Cardiac fibroblast (primary cell): ENCODE measurements at regions not wholly inside any gene's neighbourhood (a gene's known extent, or its start where the extent isn't known, plus 50 kb on each side); places are given as distances from the start of the nearest gene placed in this dataset.

Experiments
- DNase-seq, 2 donors: peaks; one replicate each; pipeline versions ENCODE4 v3.0.0 to v3.0.0-alpha.2; 2010; ENCODE audit warnings: low read depth in 2 of 2
- H3K4me3 ChIP-seq, 2 donors: replicated peaks in 1 of 2; 1 replicate in 1 of 2; 2 replicates in 1 of 2; pipeline ENCODE4 v1.5.1; 2011; ENCODE audit warnings: low read depth in 2 of 2, low read length in 2 of 2, mild to moderate bottlenecking in 2 of 2, moderate library complexity in 1 of 2
- CTCF ChIP-seq: IDR thresholded peaks from one replicate; pipeline ENCODE4 v1.5.1; 2011; ENCODE audit warnings: low read depth, mild to moderate bottlenecking, low read length, inconsistent platforms

- TF ChIP-seq CTCF: no peak
- H3K4me3 ChIP-seq: no peak overlapping the region
- DNase-seq: no peak
Observed at GRCh38 chr4:43903456-43903855, 545.2 kb downstream of the KCTD8 start.

GRCh38 chr4:43918377-43918776, 530.2 kb downstream of the KCTD8 start:
- no peak for TF ChIP-seq CTCF
- no peak for DNase-seq
- no peak overlapping the region for H3K4me3 ChIP-seq

DNA sequence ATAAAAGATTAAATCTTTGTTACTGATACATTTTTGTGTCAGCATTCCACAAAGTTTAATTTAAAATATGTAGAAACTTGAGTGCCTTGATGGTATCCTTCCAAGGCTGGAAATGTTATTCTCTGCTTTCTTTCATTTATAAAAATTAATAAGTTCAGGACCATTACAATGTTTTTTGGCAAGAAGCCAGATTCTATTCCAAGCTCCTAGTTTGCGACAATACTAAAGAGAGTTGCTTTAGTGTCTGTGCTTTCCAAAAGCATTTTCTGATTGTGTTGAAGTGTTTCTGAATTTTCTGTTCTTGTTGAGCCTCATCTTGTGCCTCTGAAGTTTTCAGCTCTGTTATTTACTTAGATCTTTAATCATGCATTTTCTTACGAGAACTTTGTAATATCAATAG, 516.2 kb downstream of the KCTD8 start:
- no peak for TF ChIP-seq CTCF
- no peak overlapping the region for H3K4me3 ChIP-seq
- no peak for DNase-seq

- no peak overlapping the region for H3K4me3 ChIP-seq
- no peak for DNase-seq
- TF ChIP-seq CTCF: no peak
Observed at GRCh38 chr4:43943998-43944397, 504.6 kb downstream of the KCTD8 start.

DNA sequence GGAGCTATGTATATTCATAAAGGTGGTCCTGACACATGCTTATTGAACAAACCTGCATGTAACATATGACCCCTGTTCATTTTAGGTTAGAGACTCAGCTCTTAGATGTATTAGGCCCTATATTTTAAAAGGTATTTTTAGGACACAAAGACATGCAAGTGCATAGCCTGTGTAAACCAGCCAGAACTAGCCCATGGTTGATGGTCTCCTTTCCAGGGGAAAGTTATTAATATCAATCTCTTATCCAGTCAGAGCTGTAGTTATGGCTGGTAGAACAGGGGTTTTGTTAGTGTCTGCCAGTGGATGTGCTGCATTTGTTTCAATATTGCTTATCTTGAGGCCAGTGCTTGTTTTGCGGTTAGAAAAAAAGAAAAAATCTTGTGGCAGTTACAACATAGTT, 488.6 kb downstream of the KCTD8 start:
- H3K4me3 ChIP-seq: no peak overlapping the region
- no peak for TF ChIP-seq CTCF
- no peak for DNase-seq

DNA sequence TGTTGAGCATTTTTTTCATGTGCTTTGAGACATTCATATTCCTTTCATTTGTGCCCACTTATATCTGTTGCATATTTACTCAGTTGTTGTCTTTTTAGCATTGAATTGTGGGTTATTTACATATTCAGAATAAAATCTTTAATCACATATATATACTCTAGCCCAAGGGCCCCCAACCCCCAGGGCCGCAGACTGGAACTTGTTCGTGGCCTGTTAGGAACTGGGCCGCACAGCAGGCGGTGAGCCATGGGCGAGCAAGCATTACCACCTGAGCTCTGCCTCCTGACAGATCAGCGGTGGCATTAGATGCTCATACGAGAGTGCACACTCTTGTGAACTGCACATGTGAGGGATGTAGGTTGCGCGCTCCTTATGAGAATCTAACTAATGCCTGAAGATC, 480.6 kb downstream of the KCTD8 start:
- DNase-seq: no peak
- no peak for TF ChIP-seq CTCF
- H3K4me3 ChIP-seq: no peak overlapping the region

- DNase-seq: no peak
- H3K4me3 ChIP-seq: no peak overlapping the region
- no peak for TF ChIP-seq CTCF
Observed at GRCh38 chr4:43983610-43984009, 465.0 kb downstream of the KCTD8 start.
